ENCODE measurements at regions not wholly inside any gene's neighbourhood (a gene's known extent, or its start where the extent isn't known, plus 50 kb on each side); places are given as distances from the start of the nearest gene placed in this dataset.

DNA sequence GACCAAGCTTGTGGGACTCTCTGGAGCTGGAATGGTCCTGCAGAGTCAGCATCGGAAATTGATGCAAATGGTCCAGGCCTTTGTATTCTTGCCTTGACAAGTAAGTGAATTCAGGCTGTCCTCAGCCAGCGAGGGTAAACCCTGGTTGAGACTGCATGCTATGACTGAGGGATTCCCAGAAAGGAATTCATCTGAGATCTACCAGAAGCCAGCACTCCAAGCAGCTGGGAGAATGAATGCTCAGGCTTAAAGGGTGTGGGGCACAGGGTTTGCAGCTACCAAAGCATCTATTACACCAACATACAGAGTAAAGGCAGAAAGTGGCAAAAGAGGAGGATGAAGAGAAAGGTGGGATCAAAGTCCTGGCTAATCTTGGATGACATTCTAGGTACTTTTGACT is 257.0 kb upstream of the LYPLAL1 start:
- Histone ChIP-seq H3K36me3 (ENCODE audit: control insufficient read depth in 1 of 2, insufficient read depth in 2 of 2, low read length in 2 of 2) (no peaks in the 10 kb centered on the region), H3K9me3 (ENCODE audit: control insufficient read depth in 1 of 2, insufficient read depth in 1 of 2, low read depth in 1 of 2, low read length in 2 of 2) (no peaks in the 10 kb centered on the region), H3K27ac (ENCODE audit: low read depth, low read length) (no peak overlapping the region), H3K4me2 (ENCODE audit: low read length) (no peak overlapping the region), H3K4me1 (ENCODE audit: control insufficient read depth in 1 of 2, insufficient read depth in 2 of 2, low read length in 2 of 2) (no peaks in the 10 kb centered on the region), H3K79me2 (ENCODE audit: insufficient read depth, low read length) (no peaks in the 10 kb centered on the region), H3K9ac (ENCODE audit: low read length) (no peak overlapping the region), H2AFZ (ENCODE audit: low read depth, low read length, poor library complexity, severe bottlenecking) (no peak overlapping the region), H3K4me3 (replicated peaks in 1 of 2; ENCODE audit: low read depth in 1 of 2, low read length in 2 of 2) (no peak overlapping the region), H3K27me3 (ENCODE audit: insufficient read depth, low read length) (no peaks in the 10 kb centered on the region), H3K9me2 (ENCODE audit: insufficient read depth) (no peaks in the 10 kb centered on the region; the same call in 1 of the 2 replicates), H4K20me1 (ENCODE audit: insufficient read depth) (no peaks in the 10 kb centered on the region)
- intact Hi-C loops (cut with micrococcal nuclease): loop anchor here (10.0 kb wide), 1 partner anchor 1972 kb away; no protein-coding TSS in a partner anchor
- BruUV-seq (replicated peaks): no TSS peak
- ChIA-PET CTCF (no interaction called here), RAD21 (ENCODE audit: low non-redundant PET in 1 of 2, low total read pairs in 2 of 2, uncharacterized antibody in 2 of 2, unreplicated experiment in 2 of 2) (no interaction called here), POLR2A (no interaction called here)
- ATAC-seq (no peak), DNase-seq (ENCODE audit: low read depth, low spot score) (no peak)
- no peak for TF ChIP-seq ZNF274 (IDR thresholded peaks at IDR 0.05; ENCODE audit: low read depth, low read length)
- TF ChIP-seq JUND (IDR thresholded peaks at IDR 0.05): no peak
- TF ChIP-seq CBX3 (IDR thresholded peaks at IDR 0.05; ENCODE audit: low read depth): no peak
- TF ChIP-seq, protein P1, sequence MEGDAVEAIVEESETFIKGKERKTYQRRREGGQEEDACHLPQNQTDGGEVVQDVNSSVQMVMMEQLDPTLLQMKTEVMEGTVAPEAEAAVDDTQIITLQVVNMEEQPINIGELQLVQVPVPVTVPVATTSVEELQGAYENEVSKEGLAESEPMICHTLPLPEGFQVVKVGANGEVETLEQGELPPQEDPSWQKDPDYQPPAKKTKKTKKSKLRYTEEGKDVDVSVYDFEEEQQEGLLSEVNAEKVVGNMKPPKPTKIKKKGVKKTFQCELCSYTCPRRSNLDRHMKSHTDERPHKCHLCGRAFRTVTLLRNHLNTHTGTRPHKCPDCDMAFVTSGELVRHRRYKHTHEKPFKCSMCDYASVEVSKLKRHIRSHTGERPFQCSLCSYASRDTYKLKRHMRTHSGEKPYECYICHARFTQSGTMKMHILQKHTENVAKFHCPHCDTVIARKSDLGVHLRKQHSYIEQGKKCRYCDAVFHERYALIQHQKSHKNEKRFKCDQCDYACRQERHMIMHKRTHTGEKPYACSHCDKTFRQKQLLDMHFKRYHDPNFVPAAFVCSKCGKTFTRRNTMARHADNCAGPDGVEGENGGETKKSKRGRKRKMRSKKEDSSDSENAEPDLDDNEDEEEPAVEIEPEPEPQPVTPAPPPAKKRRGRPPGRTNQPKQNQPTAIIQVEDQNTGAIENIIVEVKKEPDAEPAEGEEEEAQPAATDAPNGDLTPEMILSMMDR (IDR thresholded peaks at IDR 0.05 in 2 of 3, conservative IDR thresholded peaks at IDR 0.05 in 1 of 3; ENCODE audit: borderline replicate concordance in 1 of 3, insufficient read depth in 1 of 3, low read depth in 2 of 3, low read length in 2 of 3): no peak
- TF ChIP-seq EZH2phosphoT487 (IDR thresholded peaks at IDR 0.05; ENCODE audit: borderline replicate concordance): no peak
- TF ChIP-seq ZFX (IDR thresholded peaks at IDR 0.05): no peak
- TF ChIP-seq, protein P2, sequence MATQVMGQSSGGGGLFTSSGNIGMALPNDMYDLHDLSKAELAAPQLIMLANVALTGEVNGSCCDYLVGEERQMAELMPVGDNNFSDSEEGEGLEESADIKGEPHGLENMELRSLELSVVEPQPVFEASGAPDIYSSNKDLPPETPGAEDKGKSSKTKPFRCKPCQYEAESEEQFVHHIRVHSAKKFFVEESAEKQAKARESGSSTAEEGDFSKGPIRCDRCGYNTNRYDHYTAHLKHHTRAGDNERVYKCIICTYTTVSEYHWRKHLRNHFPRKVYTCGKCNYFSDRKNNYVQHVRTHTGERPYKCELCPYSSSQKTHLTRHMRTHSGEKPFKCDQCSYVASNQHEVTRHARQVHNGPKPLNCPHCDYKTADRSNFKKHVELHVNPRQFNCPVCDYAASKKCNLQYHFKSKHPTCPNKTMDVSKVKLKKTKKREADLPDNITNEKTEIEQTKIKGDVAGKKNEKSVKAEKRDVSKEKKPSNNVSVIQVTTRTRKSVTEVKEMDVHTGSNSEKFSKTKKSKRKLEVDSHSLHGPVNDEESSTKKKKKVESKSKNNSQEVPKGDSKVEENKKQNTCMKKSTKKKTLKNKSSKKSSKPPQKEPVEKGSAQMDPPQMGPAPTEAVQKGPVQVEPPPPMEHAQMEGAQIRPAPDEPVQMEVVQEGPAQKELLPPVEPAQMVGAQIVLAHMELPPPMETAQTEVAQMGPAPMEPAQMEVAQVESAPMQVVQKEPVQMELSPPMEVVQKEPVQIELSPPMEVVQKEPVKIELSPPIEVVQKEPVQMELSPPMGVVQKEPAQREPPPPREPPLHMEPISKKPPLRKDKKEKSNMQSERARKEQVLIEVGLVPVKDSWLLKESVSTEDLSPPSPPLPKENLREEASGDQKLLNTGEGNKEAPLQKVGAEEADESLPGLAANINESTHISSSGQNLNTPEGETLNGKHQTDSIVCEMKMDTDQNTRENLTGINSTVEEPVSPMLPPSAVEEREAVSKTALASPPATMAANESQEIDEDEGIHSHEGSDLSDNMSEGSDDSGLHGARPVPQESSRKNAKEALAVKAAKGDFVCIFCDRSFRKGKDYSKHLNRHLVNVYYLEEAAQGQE (IDR thresholded peaks at IDR 0.05; ENCODE audit: low read depth): no peak
- TF ChIP-seq, protein P3, sequence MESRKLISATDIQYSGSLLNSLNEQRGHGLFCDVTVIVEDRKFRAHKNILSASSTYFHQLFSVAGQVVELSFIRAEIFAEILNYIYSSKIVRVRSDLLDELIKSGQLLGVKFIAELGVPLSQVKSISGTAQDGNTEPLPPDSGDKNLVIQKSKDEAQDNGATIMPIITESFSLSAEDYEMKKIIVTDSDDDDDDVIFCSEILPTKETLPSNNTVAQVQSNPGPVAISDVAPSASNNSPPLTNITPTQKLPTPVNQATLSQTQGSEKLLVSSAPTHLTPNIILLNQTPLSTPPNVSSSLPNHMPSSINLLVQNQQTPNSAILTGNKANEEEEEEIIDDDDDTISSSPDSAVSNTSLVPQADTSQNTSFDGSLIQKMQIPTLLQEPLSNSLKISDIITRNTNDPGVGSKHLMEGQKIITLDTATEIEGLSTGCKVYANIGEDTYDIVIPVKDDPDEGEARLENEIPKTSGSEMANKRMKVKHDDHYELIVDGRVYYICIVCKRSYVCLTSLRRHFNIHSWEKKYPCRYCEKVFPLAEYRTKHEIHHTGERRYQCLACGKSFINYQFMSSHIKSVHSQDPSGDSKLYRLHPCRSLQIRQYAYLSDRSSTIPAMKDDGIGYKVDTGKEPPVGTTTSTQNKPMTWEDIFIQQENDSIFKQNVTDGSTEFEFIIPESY (IDR thresholded peaks at IDR 0.05; ENCODE audit: extremely low read depth, insufficient replicate concordance, low read length): no peak
- no peak for TF ChIP-seq YY1 (IDR thresholded peaks at IDR 0.05; ENCODE audit: extremely low read depth, insufficient replicate concordance, low read depth, low read length)
- no peak for TF ChIP-seq EGR1 (IDR thresholded peaks at IDR 0.05; ENCODE audit: low read depth)
- TF ChIP-seq SRF (IDR thresholded peaks at IDR 0.05; ENCODE audit: low read depth): no peak
- TF ChIP-seq POLR2A (IDR thresholded peaks at IDR 0.05; ENCODE audit: borderline replicate concordance, extremely low read depth, insufficient read depth, insufficient read length): no peak
- no peak for TF ChIP-seq ELF1 (IDR thresholded peaks at IDR 0.05; ENCODE audit: borderline replicate concordance, low read depth)
- TF ChIP-seq POLR2AphosphoS5 (IDR thresholded peaks at IDR 0.05; ENCODE audit: low read depth, low read length): no peak
- no peak for TF ChIP-seq CEBPB (IDR thresholded peaks at IDR 0.05; ENCODE audit: low read depth)
- TF ChIP-seq, protein P4, sequence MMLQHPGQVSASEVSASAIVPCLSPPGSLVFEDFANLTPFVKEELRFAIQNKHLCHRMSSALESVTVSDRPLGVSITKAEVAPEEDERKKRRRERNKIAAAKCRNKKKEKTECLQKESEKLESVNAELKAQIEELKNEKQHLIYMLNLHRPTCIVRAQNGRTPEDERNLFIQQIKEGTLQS (IDR thresholded peaks at IDR 0.05): no peak
- no peak for TF ChIP-seq RAD21 (IDR thresholded peaks at IDR 0.05; ENCODE audit: low read depth)
- no peak for TF ChIP-seq SIN3A (IDR thresholded peaks at IDR 0.05; ENCODE audit: low read depth)
